ENCODE measurements at regions not wholly inside any gene's neighbourhood (a gene's known extent, or its start where the extent isn't known, plus 50 kb on each side); places are given as distances from the start of the nearest gene placed in this dataset.

DNA sequence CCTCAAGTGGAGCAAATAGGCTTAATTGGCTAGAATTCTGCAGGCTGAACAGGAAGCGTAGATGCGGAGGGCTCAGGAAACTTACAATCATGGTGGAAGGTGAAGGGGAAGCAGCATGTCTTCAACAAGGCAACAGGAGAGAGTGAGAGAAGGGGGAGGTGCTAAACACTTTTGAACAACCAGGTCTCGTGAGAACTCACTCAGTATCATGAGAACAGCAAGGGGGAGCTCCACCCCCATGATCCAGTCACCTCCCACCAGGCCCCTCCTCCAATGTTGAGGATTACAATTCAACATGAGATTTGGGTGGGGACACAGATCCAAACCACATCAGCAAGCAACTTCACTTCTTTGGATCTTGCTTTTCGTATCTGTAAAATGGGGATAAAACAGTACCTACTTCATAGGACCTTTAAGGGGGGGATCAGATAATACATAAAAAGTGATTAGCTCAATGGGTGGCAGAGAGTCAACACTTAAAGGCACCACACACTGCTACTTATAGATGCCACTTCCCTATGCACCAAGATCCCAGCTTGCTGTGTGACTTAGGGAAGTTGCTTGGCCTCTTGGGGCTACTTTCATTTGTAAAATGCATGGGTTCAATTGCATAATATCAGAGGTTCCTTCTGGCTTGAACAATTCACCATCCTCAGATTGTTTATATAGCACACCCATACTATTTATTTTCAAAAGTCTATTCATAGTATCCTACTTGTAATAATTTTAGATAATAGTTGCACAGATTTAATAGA, 184.8 kb upstream of the RPH3A start:
- intact Hi-C loops (cut with DNase I), result no loop called here
- TF ChIP-seq, protein P1, sequence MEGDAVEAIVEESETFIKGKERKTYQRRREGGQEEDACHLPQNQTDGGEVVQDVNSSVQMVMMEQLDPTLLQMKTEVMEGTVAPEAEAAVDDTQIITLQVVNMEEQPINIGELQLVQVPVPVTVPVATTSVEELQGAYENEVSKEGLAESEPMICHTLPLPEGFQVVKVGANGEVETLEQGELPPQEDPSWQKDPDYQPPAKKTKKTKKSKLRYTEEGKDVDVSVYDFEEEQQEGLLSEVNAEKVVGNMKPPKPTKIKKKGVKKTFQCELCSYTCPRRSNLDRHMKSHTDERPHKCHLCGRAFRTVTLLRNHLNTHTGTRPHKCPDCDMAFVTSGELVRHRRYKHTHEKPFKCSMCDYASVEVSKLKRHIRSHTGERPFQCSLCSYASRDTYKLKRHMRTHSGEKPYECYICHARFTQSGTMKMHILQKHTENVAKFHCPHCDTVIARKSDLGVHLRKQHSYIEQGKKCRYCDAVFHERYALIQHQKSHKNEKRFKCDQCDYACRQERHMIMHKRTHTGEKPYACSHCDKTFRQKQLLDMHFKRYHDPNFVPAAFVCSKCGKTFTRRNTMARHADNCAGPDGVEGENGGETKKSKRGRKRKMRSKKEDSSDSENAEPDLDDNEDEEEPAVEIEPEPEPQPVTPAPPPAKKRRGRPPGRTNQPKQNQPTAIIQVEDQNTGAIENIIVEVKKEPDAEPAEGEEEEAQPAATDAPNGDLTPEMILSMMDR (IDR thresholded peaks at IDR 0.05), result no peak
- no peak overlapping the region for H3K4me3 ChIP-seq
- ATAC-seq, result no peak
- H3K9me3 ChIP-seq, result no peaks in the 10 kb centered on the region
- no peaks in the 10 kb centered on the region for H3K27me3 ChIP-seq (ENCODE audit: insufficient read depth in 3 of 3, low read length in 2 of 3)
- DNase-seq, result no peak
- H3K27ac ChIP-seq, result no peak overlapping the region
- no peaks in the 10 kb centered on the region for H3K4me1 ChIP-seq
- 65 to 70% (median 67%) methylated on average over 4 of the region's 4 CpGs for WGBS, 3 donors
- H3K36me3 ChIP-seq (ENCODE audit: insufficient read depth in 1 of 2, low read depth in 1 of 2), result no peaks in the 10 kb centered on the region

DNA sequence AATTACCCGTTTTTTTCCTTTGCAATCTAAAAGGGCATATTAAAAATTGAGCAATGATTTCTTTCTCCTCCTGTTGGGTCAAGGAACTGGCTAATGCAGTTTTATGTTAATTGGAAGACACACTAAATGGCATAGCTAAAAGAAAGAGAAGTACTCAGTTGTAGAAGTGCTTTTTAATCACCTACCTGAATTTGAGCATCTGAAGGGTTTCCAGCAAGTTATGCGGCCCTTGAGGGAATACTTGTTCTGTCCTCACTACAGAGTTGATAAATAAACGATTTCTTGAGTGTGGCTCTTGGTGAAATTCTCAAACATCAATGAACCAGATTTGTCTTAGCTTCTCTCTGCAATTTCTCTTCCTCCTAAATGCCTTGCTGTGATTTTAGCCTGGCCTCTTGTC, 184.1 kb upstream of the RPH3A start:
- no peak for ATAC-seq
- no peak overlapping the region for H3K27ac ChIP-seq
- DNase-seq, result no peak
- H3K27me3 ChIP-seq (ENCODE audit: insufficient read depth in 3 of 3, low read length in 2 of 3), result no peaks in the 10 kb centered on the region
- no peaks in the 10 kb centered on the region for H3K36me3 ChIP-seq (ENCODE audit: insufficient read depth in 1 of 2, low read depth in 1 of 2)
- WGBS, 3 donors, result 70 to 72% (median 70%) methylated on average over 3 of the region's 3 CpGs
- no peaks in the 10 kb centered on the region for H3K9me3 ChIP-seq
- no peak overlapping the region for H3K4me3 ChIP-seq
- TF ChIP-seq, protein P1 (IDR thresholded peaks at IDR 0.05), result no peak
- intact Hi-C loops (cut with DNase I), result no loop called here
- no peaks in the 10 kb centered on the region for H3K4me1 ChIP-seq

- H3K36me3 ChIP-seq (ENCODE audit: insufficient read depth in 1 of 2, low read depth in 1 of 2), result no peaks in the 10 kb centered on the region
- ATAC-seq (no peak), DNase-seq (no peak)
- TF ChIP-seq, protein P1 (IDR thresholded peaks at IDR 0.05), result no peak
- no peak overlapping the region for H3K4me3 ChIP-seq
- no peaks in the 10 kb centered on the region for H3K9me3 ChIP-seq
- intact Hi-C loops (cut with DNase I), result no loop called here
- no peak overlapping the region for H3K27ac ChIP-seq
- WGBS, 3 donors, result 45 to 47% (median 45%) methylated on average over 7 of the region's 7 CpGs
- H3K4me1 ChIP-seq, result no peaks in the 10 kb centered on the region
- H3K27me3 ChIP-seq (ENCODE audit: insufficient read depth in 3 of 3, low read length in 2 of 3), result peaks cover 0 to 3% (median 0%) of the 10 kb centered on the region in 3 donors
Observed at GRCh38 chr12:112611908-112612307, 179.6 kb upstream of the RPH3A start.

- Histone ChIP-seq H3K4me1 (no peaks in the 10 kb centered on the region), H3K27ac (no peak overlapping the region), H3K27me3 (ENCODE audit: insufficient read depth in 3 of 3, low read length in 2 of 3) (peaks cover 0 to 3% (median 0%) of the 10 kb centered on the region in 3 donors), H3K9me3 (no peaks in the 10 kb centered on the region), H3K36me3 (ENCODE audit: insufficient read depth in 1 of 2, low read depth in 1 of 2) (no peaks in the 10 kb centered on the region), H3K4me3 (no peak overlapping the region)
- TF ChIP-seq, protein P1 (IDR thresholded peaks at IDR 0.05), result no peak
- DNase-seq (no peak), ATAC-seq (no peak)
- intact Hi-C loops (cut with DNase I), result no loop called here
- 55 to 66% (median 56%) methylated on average over 4 of the region's 4 CpGs for WGBS, 3 donors
Observed at GRCh38 chr12:112615196-112615595, 176.4 kb upstream of the RPH3A start.

All from psoas muscle (tissue), 7 donors.